ENCODE measurements at regions not wholly inside any gene's neighbourhood (a gene's known extent, or its start where the extent isn't known, plus 50 kb on each side); places are given as distances from the start of the nearest gene placed in this dataset.

GRCh38 chr1:8194481-8195227, 123.3 kb upstream of the SLC45A1 start:
- Histone ChIP-seq H3K14ac (ENCODE audit: insufficient read length) (no peak overlapping the region), H2AK5ac (ENCODE audit: low read depth, low read length) (no peak overlapping the region), H2BK15ac (ENCODE audit: low read length) (no peak overlapping the region), H3K9ac (replicated peaks in 1 of 4; ENCODE audit: extremely low read depth in 1 of 4, low read depth in 3 of 4, low read length in 3 of 4) (no peak overlapping the region), H4K8ac (ENCODE audit: extremely low read depth, insufficient read depth, low read length) (no peak overlapping the region), H3K23me2 (ENCODE audit: low read depth, low read length) (no peaks in the 10 kb centered on the region), H3K79me2 (ENCODE audit: control insufficient read depth in 1 of 2, insufficient read depth in 2 of 2, low read length in 2 of 2) (no peaks in the 10 kb centered on the region), H3K4me1 (replicated peaks in 1 of 4; ENCODE audit: control insufficient read depth in 3 of 4, insufficient read depth in 4 of 4, low read length in 3 of 4) (no peaks in the 10 kb centered on the region), H2BK20ac (ENCODE audit: low read length) (no peak overlapping the region), H4K5ac (ENCODE audit: insufficient read length, low read depth, low read length) (no peak overlapping the region), H3K4me3 (ENCODE audit: extremely low read depth in 1 of 4, insufficient read depth in 2 of 4, low read depth in 3 of 4, low read length in 4 of 4) (no peak overlapping the region), H2BK120ac (replicated peaks; ENCODE audit: low read depth, low read length) (no peak overlapping the region), H3K79me1 (ENCODE audit: low read depth, low read length) (no peaks in the 10 kb centered on the region), H4K20me1 (replicated peaks in 1 of 2; ENCODE audit: control insufficient read depth in 1 of 2, insufficient read depth in 2 of 2, low read length in 2 of 2) (no peaks in the 10 kb centered on the region), H2BK5ac (ENCODE audit: low read depth, low read length) (no peak overlapping the region), H2BK12ac (ENCODE audit: low read depth, low read length) (no peak overlapping the region), H3K56ac (replicated peaks; ENCODE audit: insufficient read length, low read depth, low read length) (no peak overlapping the region), H3K4ac (replicated peaks; ENCODE audit: insufficient read length, low read depth, low read length) (no peak overlapping the region), H3K27ac (ENCODE audit: low read depth, low read length) (no peak overlapping the region), H3K36me3 (ENCODE audit: control insufficient read depth in 2 of 4, insufficient read depth in 4 of 4, low read length in 3 of 4) (no peaks in the 10 kb centered on the region), H2AFZ (ENCODE audit: low read length) (peak overlapping the region; percentile 58; the same call in 1 of the 2 replicates), H3K23ac (ENCODE audit: insufficient read length) (no peak overlapping the region), H3K18ac (ENCODE audit: extremely low read depth, low read length) (0 out of 2 replicates have a peak overlapping the region, but pooled peaks have one; percentile 48), H3K27me3 (replicated peaks in 1 of 4; ENCODE audit: control insufficient read depth in 3 of 4, extremely low read depth in 1 of 4, insufficient read depth in 3 of 4, low read length in 3 of 4) (no peaks in the 10 kb centered on the region), H3K9me3 (ENCODE audit: insufficient read depth in 2 of 2, low read depth in 1 of 2, low read length in 1 of 2) (no peaks in the 10 kb centered on the region), H4K91ac (replicated peaks; ENCODE audit: insufficient read length, low read length) (no peak overlapping the region), H3K4me2 (ENCODE audit: insufficient read depth in 1 of 2, low read depth in 2 of 2, low read length in 2 of 2) (no peak overlapping the region)
- WGBS, 2 experiments (ENCODE audit: extremely low coverage in 1 of 2, insufficient coverage in 1 of 2, insufficient read length in 1 of 2, insufficient replicate concordance in 2 of 2, low coverage in 1 of 2, low lambda C conversion rate in 2 of 2, missing lambda C conversion rate in 1 of 2), result 93% methylated on average over 14 of the region's 14 CpGs; no CpG with 5 or more reads in 1 of the 2 experiments
- FAIRE-seq (no peak), DNase-seq (ENCODE audit: low read depth in 1 of 2, low spot score in 2 of 2) (no peak)
- ChIA-PET POLR2A (ENCODE audit: partially characterized antibody) (no interaction called here), CTCF (ENCODE audit: partially characterized antibody) (interaction anchor here (1.1 kb wide), 1 partner anchor 180 kb away, joined by 3 read pairs; no protein-coding TSS in a partner anchor)
- TF ChIP-seq EGR1 (IDR thresholded peaks at IDR 0.05; ENCODE audit: borderline replicate concordance, low read depth, low read length) (no peak), CTCF (IDR thresholded peaks at IDR 0.05; ENCODE audit: control extremely low read depth in 1 of 3, insufficient read depth in 1 of 3, low read depth in 1 of 3, low read length in 3 of 3) (no peak), BCL11A (IDR thresholded peaks at IDR 0.05; ENCODE audit: low read depth in 2 of 2, low read length in 2 of 2) (no peak), SP2 (IDR thresholded peaks at IDR 0.05; ENCODE audit: low read length) (no peak), TAF1 (IDR thresholded peaks at IDR 0.05; ENCODE audit: low read depth, low read length) (no peak), KDM4A (IDR thresholded peaks at IDR 0.05; ENCODE audit: low read depth, low read length, severe bottlenecking) (no peak), EZH2 (IDR thresholded peaks at IDR 0.05; ENCODE audit: low read depth, low read length, severe bottlenecking) (no peak), POLR2A (IDR thresholded peaks at IDR 0.05; ENCODE audit: control extremely low read depth in 1 of 2, low read depth in 2 of 2, low read length in 2 of 2) (no peak), GABPA (IDR thresholded peaks at IDR 0.05; ENCODE audit: borderline replicate concordance, insufficient read depth, low read length) (no peak), CBX5 (IDR thresholded peaks at IDR 0.05; ENCODE audit: low read depth, low read length) (no peak)

All from H1 (cell line).